Hematopoietic multipotent progenitor cell treated with erythropoietin and hydrocortisone succinate and interleukin-3 and kit ligand, for 4 days (in vitro differentiated cells): ENCODE measurements at regions not wholly inside any gene's neighbourhood (a gene's known extent, or its start where the extent isn't known, plus 50 kb on each side); places are given as distances from the start of the nearest gene placed in this dataset.
A peak's percentile ranks its signal among the peaks of the same experiment; 100 is the strongest.
"Not testable (repeated sequence)": the region's sequence is repeated elsewhere in the genome, so short reads cannot be mapped to it uniquely, and the experiment has no call there.

Source experiments
- DNase-seq: peaks from one replicate; pipeline ENCODE4 v3.0.0-alpha.2; 2015

DNA sequence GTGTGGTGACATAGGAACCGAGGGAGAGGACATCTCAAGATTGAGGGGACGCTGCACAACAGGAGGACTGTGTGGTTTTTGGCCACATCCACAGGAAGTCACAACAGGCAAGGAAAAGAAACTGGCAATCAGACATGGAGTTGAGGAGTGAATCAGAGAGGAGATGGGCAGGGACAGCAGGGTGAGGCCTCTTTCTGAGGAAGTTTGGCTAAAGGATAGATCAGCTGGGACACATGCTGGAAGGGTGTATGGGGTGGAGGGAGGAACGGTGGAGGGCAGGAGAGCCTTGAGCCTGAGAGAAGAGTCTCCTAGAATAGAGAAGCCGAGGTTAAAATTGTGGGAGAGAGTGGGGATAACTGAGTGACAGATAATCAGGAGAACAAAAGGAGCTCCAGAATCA lies 75.1 kb upstream of the CIDEA start:
- DNase-seq = not testable (repeated sequence)

GRCh38 chr18:12179697-12180577 lies 74.2 kb upstream of the CIDEA start:
- DNase-seq = not testable (repeated sequence)

- DNase-seq = not testable (repeated sequence)
Observed at GRCh38 chr18:12198797-12199196, 55.4 kb upstream of the CIDEA start.

DNA sequence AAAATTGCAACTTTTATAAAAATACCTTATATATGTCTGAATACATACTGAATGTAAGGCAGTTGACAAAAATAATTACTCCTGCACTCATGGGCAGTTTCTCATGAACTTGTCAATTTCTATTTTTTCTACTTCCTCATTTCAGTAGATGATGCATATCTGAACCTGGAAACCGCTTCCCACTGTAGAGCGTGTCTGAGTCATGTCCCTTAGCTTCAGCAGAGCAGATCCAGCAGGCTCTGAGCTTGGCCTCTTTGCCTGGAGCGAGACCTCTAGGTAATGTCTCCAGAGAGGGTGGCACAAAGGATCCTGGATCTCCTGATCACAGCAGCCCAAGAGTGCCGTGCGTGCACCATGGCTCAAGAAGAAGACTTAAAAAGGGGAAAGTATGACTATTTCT lies 54.0 kb upstream of the CIDEA start:
- DNase-seq = peak; percentile 65
